MM.1S (cell line): ENCODE measurements at regions not wholly inside any gene's neighbourhood (a gene's known extent, or its start where the extent isn't known, plus 50 kb on each side); places are given as distances from the start of the nearest gene placed in this dataset.

ENCODE experiments used
- DNase-seq: peaks from one replicate; pipeline ENCODE4 v3.0.0-alpha.2; 2015
- H2AFZ ChIP-seq: fragments of 300-600 bp; sonication (generic); 2 replicates; pipeline ENCODE4 v1.6.0; 2016; ENCODE audit warnings: antibody characterized with exemption, low read length
- H3F3A ChIP-seq: fragments of 300-600 bp; sonication (generic); 2 replicates; pipeline ENCODE4 v1.6.1; 2016; ENCODE audit warnings: mild to moderate bottlenecking, antibody characterized with exemption, low read length, moderate library complexity, mixed read lengths; ENCODE audit not compliant: insufficient read depth
- H3K27ac ChIP-seq: fragments of 300-600 bp; sonication (generic); 2 replicates; pipeline ENCODE4 v1.5.1; 2016; ENCODE audit warnings: mild to moderate bottlenecking, low read length
- H3K27me3 ChIP-seq: fragments of 300-600 bp; sonication (generic); replicated peaks from 2 replicates; pipeline ENCODE4 v1.6.0; 2016; ENCODE audit warnings: low read length; ENCODE audit not compliant: insufficient read depth
- H3K36me3 ChIP-seq: fragments of 300-600 bp; sonication (generic); replicated peaks from 2 replicates; pipeline ENCODE4 v1.6.1; 2016; ENCODE audit warnings: mild to moderate bottlenecking, low read length, mixed read lengths; ENCODE audit not compliant: insufficient read depth
- H3K4me1 ChIP-seq: fragments of 300-600 bp; sonication (generic); 2 replicates; pipeline ENCODE4 v1.6.1; 2016; ENCODE audit warnings: low read length, mixed read lengths
- H3K4me2 ChIP-seq: fragments of 300-600 bp; sonication (generic); 2 replicates; pipeline ENCODE4 v1.6.0; 2016; ENCODE audit warnings: low read depth, low read length
- H3K4me3 ChIP-seq: fragments of 300-600 bp; sonication (generic); 2 replicates; pipeline ENCODE4 v1.5.1; 2016; ENCODE audit warnings: low read length, mixed read lengths
- H3K79me2 ChIP-seq: fragments of 300-600 bp; sonication (generic); 2 replicates; pipeline ENCODE4 v1.6.1; 2016; ENCODE audit warnings: mixed run types, low read length, mixed read lengths
- H3K9ac ChIP-seq: fragments of 300-600 bp; sonication (generic); 2 replicates; pipeline ENCODE4 v1.6.1; 2016; ENCODE audit warnings: low read length, mixed read lengths
- H3K9me2 ChIP-seq: fragments of 300-600 bp; sonication (generic); replicated peaks from 2 replicates; pipeline ENCODE4 v1.6.1; 2016; ENCODE audit warnings: mild to moderate bottlenecking, low read length, mixed read lengths; ENCODE audit not compliant: insufficient read depth
- H3K9me3 ChIP-seq: fragments of 300-600 bp; sonication (generic); replicated peaks from 2 replicates; pipeline ENCODE4 v1.6.1; 2016; ENCODE audit warnings: mild to moderate bottlenecking, low read length, mixed read lengths; ENCODE audit not compliant: insufficient read depth
- H4K20me1 ChIP-seq: fragments of 300-600 bp; sonication (generic); 2 replicates; pipeline ENCODE4 v1.6.1; 2016; ENCODE audit warnings: mild to moderate bottlenecking, low read length, moderate library complexity, mixed read lengths; ENCODE audit not compliant: insufficient read depth
- EZH2 ChIP-seq: fragments of 300-600 bp; sonication (generic); optimal IDR thresholded peaks from 2 replicates; pipeline ENCODE3; 2017; ENCODE audit warnings: low read depth, mild to moderate bottlenecking, antibody characterized with exemption, low read length, mixed read lengths
- EZH2phosphoT487 ChIP-seq: fragments of 300-600 bp; sonication (generic); IDR thresholded peaks from 2 replicates; pipeline ENCODE4 v1.6.1; 2018; ENCODE audit warnings: antibody characterized with exemption, low read length
- TF ChIP-seq, protein P1 (sequence below): fragments of 300-600 bp; sonication (generic); IDR thresholded peaks from 2 replicates; pipeline ENCODE4 v1.5.1; 2016; ENCODE audit warnings: antibody characterized with exemption, low read length, mixed read lengths

DNA sequence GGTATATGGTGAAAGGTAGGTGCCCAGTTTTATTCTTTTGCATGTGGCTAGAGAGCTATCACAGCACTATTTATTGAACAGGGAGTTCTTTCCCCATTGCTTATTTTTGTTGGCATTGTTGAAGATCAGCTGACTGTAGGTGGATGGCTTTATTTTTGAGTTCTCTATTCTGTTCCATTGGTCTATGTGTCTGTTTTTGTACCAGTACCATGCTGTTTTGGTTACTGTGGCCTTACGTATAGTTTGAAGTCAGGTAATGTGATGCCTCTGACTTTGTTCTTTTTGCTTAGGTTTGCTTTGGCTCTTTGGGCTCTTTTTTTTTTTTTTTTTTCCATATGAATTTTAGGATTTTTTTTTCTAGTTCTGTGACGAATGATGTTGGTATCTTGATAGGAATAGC is 139.2 kb upstream of the CTNNB1 start:
- Histone ChIP-seq H3K9ac (no peak overlapping the region), H3K36me3 (no peaks in the 10 kb centered on the region), H3K4me3 (no peak overlapping the region), H4K20me1 (no peaks in the 10 kb centered on the region), H3F3A (no peaks in the 10 kb centered on the region), H3K4me1 (no peaks in the 10 kb centered on the region), H3K27ac (no peak overlapping the region), H3K9me3 (no peaks in the 10 kb centered on the region), H3K4me2 (no peak overlapping the region), H3K79me2 (no peaks in the 10 kb centered on the region), H3K9me2 (no peaks in the 10 kb centered on the region), H2AFZ (no peak overlapping the region), H3K27me3 (no peaks in the 10 kb centered on the region)
- TF ChIP-seq EZH2phosphoT487: no peak
- no peak for TF ChIP-seq EZH2
- TF ChIP-seq, protein P1, sequence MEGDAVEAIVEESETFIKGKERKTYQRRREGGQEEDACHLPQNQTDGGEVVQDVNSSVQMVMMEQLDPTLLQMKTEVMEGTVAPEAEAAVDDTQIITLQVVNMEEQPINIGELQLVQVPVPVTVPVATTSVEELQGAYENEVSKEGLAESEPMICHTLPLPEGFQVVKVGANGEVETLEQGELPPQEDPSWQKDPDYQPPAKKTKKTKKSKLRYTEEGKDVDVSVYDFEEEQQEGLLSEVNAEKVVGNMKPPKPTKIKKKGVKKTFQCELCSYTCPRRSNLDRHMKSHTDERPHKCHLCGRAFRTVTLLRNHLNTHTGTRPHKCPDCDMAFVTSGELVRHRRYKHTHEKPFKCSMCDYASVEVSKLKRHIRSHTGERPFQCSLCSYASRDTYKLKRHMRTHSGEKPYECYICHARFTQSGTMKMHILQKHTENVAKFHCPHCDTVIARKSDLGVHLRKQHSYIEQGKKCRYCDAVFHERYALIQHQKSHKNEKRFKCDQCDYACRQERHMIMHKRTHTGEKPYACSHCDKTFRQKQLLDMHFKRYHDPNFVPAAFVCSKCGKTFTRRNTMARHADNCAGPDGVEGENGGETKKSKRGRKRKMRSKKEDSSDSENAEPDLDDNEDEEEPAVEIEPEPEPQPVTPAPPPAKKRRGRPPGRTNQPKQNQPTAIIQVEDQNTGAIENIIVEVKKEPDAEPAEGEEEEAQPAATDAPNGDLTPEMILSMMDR: no peak
- DNase-seq: no peak

DNA sequence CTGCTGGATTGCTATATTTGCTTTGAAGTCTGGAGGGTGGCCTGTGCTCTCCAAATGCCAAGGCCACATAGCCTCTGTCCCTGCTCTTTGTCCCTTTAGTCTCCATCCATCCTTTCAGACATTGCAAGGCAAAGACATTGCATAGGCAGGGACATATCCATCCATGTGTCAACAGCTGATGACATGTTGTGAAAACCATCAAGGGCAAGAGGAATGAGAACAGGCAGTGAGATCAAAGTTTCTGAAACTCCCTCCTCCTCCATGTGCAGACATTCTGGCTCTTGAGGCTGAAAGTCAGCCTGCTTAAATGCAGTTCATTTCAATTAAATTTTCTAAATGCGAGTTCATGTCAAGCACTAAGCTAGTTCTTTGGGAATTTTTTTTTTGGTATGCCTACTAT is 135.2 kb upstream of the CTNNB1 start:
- no peak overlapping the region for H3K4me3 ChIP-seq

DNA sequence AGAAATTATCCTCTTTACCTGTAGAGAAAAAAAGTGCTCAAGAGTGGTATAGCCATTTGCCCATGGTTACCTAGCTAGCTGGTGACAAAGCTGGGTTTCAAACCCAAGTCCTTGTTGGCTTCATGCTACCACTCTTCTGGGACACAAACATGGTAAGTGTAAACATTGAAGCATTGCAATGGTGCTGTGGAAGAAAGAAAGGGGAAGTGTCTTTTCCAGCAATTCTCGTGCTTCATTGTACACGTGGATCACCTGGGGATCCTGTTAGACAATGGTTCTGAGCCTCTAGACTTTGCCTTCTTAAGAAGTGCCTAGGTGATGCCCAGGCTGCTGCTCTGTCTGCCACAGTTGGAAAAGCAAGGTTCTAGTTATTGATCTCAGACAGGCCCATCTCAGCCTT is 134.8 kb upstream of the CTNNB1 start:
- Histone ChIP-seq H3F3A (no peaks in the 10 kb centered on the region), H3K9me3 (no peaks in the 10 kb centered on the region), H3K9me2 (no peaks in the 10 kb centered on the region), H3K27ac (no peak overlapping the region), H2AFZ (no peak overlapping the region), H4K20me1 (no peaks in the 10 kb centered on the region), H3K4me1 (no peaks in the 10 kb centered on the region), H3K36me3 (no peaks in the 10 kb centered on the region), H3K9ac (no peak overlapping the region), H3K27me3 (no peaks in the 10 kb centered on the region), H3K79me2 (no peaks in the 10 kb centered on the region), H3K4me3 (no peak overlapping the region), H3K4me2 (no peak overlapping the region)
- DNase-seq: no peak
- no peak for TF ChIP-seq EZH2phosphoT487
- TF ChIP-seq, protein P1: no peak
- TF ChIP-seq EZH2: no peak

More for the DNA sequence above, 135.2 kb upstream of the CTNNB1 start:
- no peaks in the 10 kb centered on the region for H3K27me3 ChIP-seq
- H3K36me3 ChIP-seq: no peaks in the 10 kb centered on the region
- no peak overlapping the region for H3K27ac ChIP-seq
- no peak overlapping the region for H3K9ac ChIP-seq
- DNase-seq: no peak
- TF ChIP-seq EZH2phosphoT487: no peak
- no peak overlapping the region for H2AFZ ChIP-seq
- no peaks in the 10 kb centered on the region for H3K9me2 ChIP-seq
- no peaks in the 10 kb centered on the region for H3K79me2 ChIP-seq
- no peaks in the 10 kb centered on the region for H3F3A ChIP-seq
- H3K9me3 ChIP-seq: no peaks in the 10 kb centered on the region
- H3K4me1 ChIP-seq: no peaks in the 10 kb centered on the region
- no peaks in the 10 kb centered on the region for H4K20me1 ChIP-seq
- no peak overlapping the region for H3K4me2 ChIP-seq

- Histone ChIP-seq H3K9ac (no peak overlapping the region), H3K36me3 (no peaks in the 10 kb centered on the region), H3K9me2 (no peaks in the 10 kb centered on the region), H2AFZ (no peak overlapping the region), H3K27me3 (no peaks in the 10 kb centered on the region), H3K4me1 (no peaks in the 10 kb centered on the region), H3K4me3 (no peak overlapping the region), H3K27ac (no peak overlapping the region), H3K79me2 (no peaks in the 10 kb centered on the region), H3F3A (no peaks in the 10 kb centered on the region), H4K20me1 (no peaks in the 10 kb centered on the region), H3K4me2 (no peak overlapping the region), H3K9me3 (no peaks in the 10 kb centered on the region)
- no peak for TF ChIP-seq EZH2phosphoT487
- TF ChIP-seq, protein P1: no peak
- TF ChIP-seq EZH2: no peak
- DNase-seq: no peak
Measured at GRCh38 chr3:41065340-41065739, 134.0 kb upstream of the CTNNB1 start.
